ENCODE measurements at regions not wholly inside any gene's neighbourhood (a gene's known extent, or its start where the extent isn't known, plus 50 kb on each side); places are given as distances from the start of the nearest gene placed in this dataset.

DNA sequence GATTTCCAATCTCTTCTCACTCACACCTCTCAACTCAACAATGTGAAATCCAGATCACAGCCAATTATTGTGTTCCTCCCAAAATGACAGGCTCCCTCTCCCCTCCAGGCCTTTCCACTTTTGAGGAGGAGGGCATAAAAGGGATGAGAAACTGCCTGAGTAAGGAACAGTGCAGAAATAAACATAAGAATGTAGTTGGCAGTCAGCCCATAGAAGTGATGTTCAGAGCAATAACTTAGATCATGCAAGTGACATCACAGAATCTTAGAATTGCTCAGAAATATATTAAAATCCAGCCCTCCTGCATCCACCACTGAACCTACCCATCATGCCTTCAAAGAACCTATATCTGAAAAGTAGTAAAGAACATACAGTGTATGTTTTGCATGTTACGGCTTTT, 299.4 kb upstream of the GADL1 start:
- TF ChIP-seq NFE2L2 (IDR thresholded peaks at IDR 0.05; ENCODE audit: low read depth, low read length) (no peak), SMC3 (IDR thresholded peaks at IDR 0.05; ENCODE audit: low read depth, low read length) (no peak), CEBPB (IDR thresholded peaks at IDR 0.05; ENCODE audit: low read depth, low read length) (no peak), MAFK (IDR thresholded peaks at IDR 0.05; ENCODE audit: low read depth, low read length) (no peak), RAD21 (IDR thresholded peaks at IDR 0.05; ENCODE audit: low read length) (no peak), CHD1 (IDR thresholded peaks at IDR 0.05; ENCODE audit: low read depth, low read length) (no peak), RFX5 (IDR thresholded peaks at IDR 0.05; ENCODE audit: low read depth, low read length) (no peak), MXI1 (IDR thresholded peaks at IDR 0.05; ENCODE audit: borderline replicate concordance, low read depth, low read length) (no peak), FOS (IDR thresholded peaks at IDR 0.05; ENCODE audit: low read depth, low read length) (no peak), RCOR1 (IDR thresholded peaks at IDR 0.05; ENCODE audit: insufficient replicate concordance, low read length) (no peak), BHLHE40 (IDR thresholded peaks at IDR 0.05; ENCODE audit: low read depth, low read length) (no peak), POLR2A (IDR thresholded peaks at IDR 0.05; ENCODE audit: low read depth, low read length) (no peak), MAZ (IDR thresholded peaks at IDR 0.05; ENCODE audit: borderline replicate concordance, low read depth, low read length) (no peak)
- TF ChIP-seq, protein P1, sequence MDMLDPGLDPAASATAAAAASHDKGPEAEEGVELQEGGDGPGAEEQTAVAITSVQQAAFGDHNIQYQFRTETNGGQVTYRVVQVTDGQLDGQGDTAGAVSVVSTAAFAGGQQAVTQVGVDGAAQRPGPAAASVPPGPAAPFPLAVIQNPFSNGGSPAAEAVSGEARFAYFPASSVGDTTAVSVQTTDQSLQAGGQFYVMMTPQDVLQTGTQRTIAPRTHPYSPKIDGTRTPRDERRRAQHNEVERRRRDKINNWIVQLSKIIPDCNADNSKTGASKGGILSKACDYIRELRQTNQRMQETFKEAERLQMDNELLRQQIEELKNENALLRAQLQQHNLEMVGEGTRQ (IDR thresholded peaks at IDR 0.05; ENCODE audit: low read depth, low read length): no peak
- TF ChIP-seq, protein P2, sequence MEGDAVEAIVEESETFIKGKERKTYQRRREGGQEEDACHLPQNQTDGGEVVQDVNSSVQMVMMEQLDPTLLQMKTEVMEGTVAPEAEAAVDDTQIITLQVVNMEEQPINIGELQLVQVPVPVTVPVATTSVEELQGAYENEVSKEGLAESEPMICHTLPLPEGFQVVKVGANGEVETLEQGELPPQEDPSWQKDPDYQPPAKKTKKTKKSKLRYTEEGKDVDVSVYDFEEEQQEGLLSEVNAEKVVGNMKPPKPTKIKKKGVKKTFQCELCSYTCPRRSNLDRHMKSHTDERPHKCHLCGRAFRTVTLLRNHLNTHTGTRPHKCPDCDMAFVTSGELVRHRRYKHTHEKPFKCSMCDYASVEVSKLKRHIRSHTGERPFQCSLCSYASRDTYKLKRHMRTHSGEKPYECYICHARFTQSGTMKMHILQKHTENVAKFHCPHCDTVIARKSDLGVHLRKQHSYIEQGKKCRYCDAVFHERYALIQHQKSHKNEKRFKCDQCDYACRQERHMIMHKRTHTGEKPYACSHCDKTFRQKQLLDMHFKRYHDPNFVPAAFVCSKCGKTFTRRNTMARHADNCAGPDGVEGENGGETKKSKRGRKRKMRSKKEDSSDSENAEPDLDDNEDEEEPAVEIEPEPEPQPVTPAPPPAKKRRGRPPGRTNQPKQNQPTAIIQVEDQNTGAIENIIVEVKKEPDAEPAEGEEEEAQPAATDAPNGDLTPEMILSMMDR (conservative IDR thresholded peaks at IDR 0.05; ENCODE audit: low read depth, low read length): no peak
- TF ChIP-seq, protein P3, sequence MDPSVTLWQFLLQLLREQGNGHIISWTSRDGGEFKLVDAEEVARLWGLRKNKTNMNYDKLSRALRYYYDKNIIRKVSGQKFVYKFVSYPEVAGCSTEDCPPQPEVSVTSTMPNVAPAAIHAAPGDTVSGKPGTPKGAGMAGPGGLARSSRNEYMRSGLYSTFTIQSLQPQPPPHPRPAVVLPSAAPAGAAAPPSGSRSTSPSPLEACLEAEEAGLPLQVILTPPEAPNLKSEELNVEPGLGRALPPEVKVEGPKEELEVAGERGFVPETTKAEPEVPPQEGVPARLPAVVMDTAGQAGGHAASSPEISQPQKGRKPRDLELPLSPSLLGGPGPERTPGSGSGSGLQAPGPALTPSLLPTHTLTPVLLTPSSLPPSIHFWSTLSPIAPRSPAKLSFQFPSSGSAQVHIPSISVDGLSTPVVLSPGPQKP (IDR thresholded peaks at IDR 0.05; ENCODE audit: borderline replicate concordance, low read depth, low read length): no peak
- no peak overlapping the region for H3K14ac ChIP-seq (replicated peaks; ENCODE audit: low read depth, low read length)
- dilution Hi-C loops (cut with HindIII; ENCODE audit: low sequenced_read_pairs, unreplicated experiment): no loop called here
- H3K79me1 ChIP-seq (ENCODE audit: low read depth in 1 of 2, low read length in 2 of 2): no peaks in the 10 kb centered on the region
- H3K9me3 ChIP-seq (ENCODE audit: control insufficient read depth, insufficient read depth, low read length): no peaks in the 10 kb centered on the region
- in situ Hi-C loops (cut with MboI; ENCODE audit: low sequenced_read_pairs): no loop called here
- no peak overlapping the region for H4K91ac ChIP-seq (ENCODE audit: insufficient read depth, low read depth, low read length)
- no peak overlapping the region for H2AFZ ChIP-seq (replicated peaks; ENCODE audit: low read length, poor library complexity)
- H2BK120ac ChIP-seq (ENCODE audit: low read depth, low read length): no peak overlapping the region
- H4K20me1 ChIP-seq (ENCODE audit: insufficient read depth, low read length): no peaks in the 10 kb centered on the region
- no peak overlapping the region for H3K56ac ChIP-seq (ENCODE audit: extremely low read depth, insufficient read depth, low read length)
- no peak overlapping the region for H3K4me2 ChIP-seq (ENCODE audit: low read depth, low read length)
- H3K23ac ChIP-seq (ENCODE audit: low read depth, low read length): no peak overlapping the region
- H2AK9ac ChIP-seq (replicated peaks; ENCODE audit: low read depth, low read length, poor library complexity): no peak overlapping the region
- no peak overlapping the region for H2AK5ac ChIP-seq (ENCODE audit: low read depth, low read length)
- no peak overlapping the region for H3K4ac ChIP-seq (ENCODE audit: low read depth, low read length)
- H3K27ac ChIP-seq (ENCODE audit: insufficient read depth, low read length): no peak overlapping the region
- no peak overlapping the region for H3K9ac ChIP-seq (ENCODE audit: low read depth, low read length)
- ChIA-PET CTCF (no interaction called here), POLR2A (ENCODE audit: unreplicated experiment) (no interaction called here)
- no peak for ATAC-seq (ENCODE audit: low read depth)
- H3K4me3 ChIP-seq (ENCODE audit: insufficient read depth, low read depth, low read length): no peak overlapping the region
- peaks cover 2% of the 10 kb centered on the region; the same call in 1 of the 2 replicates for H3K27me3 ChIP-seq (ENCODE audit: control insufficient read depth, insufficient read depth, low read length)
- no peaks in the 10 kb centered on the region for H3K9me1 ChIP-seq (ENCODE audit: insufficient read depth, low read length)
- intact Hi-C loops (cut with micrococcal nuclease): no loop called here
- H4K5ac ChIP-seq (ENCODE audit: low read depth, low read length): no peak overlapping the region
- DNase-seq: peak; percentile 16
- H3K4me1 ChIP-seq (ENCODE audit: control insufficient read depth, insufficient read depth, low read length): no peaks in the 10 kb centered on the region
- H3K36me3 ChIP-seq (ENCODE audit: control insufficient read depth, insufficient read depth, low read length): no peaks in the 10 kb centered on the region
- no TSS peak for BruUV-seq (replicated peaks)
- H3K18ac ChIP-seq (ENCODE audit: low read depth, low read length): no peak overlapping the region
- H4K8ac ChIP-seq (ENCODE audit: low read depth in 2 of 2, low read length in 2 of 2): no peak overlapping the region
- whole genome bisulfite sequencing, 2 experiments (ENCODE audit: extremely low coverage in 2 of 2, insufficient read length in 1 of 2): no CpG with 5 or more reads among the region's 1 CpG
- no peak overlapping the region for H2BK5ac ChIP-seq (ENCODE audit: low read depth, low read length, poor library complexity, severe bottlenecking)
- H2BK15ac ChIP-seq (ENCODE audit: low read depth, low read length): no peak overlapping the region
- H2BK20ac ChIP-seq (ENCODE audit: low read depth, low read length): no peak overlapping the region

Data from IMR-90 (cell line).